ENCODE measurements at regions not wholly inside any gene's neighbourhood (a gene's known extent, or its start where the extent isn't known, plus 50 kb on each side); places are given as distances from the start of the nearest gene placed in this dataset.

- no peak for ATAC-seq (ENCODE audit: poor library complexity)
- intact Hi-C loops (cut with DNase I), result no loop called here
Observed at GRCh38 chr7:68671671-68672070, 926.6 kb upstream of the AUTS2 start.

GRCh38 chr7:68674826-68675225 lies 923.4 kb upstream of the AUTS2 start:
- DNase-seq (no peak), ATAC-seq (ENCODE audit: poor library complexity) (no peak)
- intact Hi-C loops (cut with DNase I), result no loop called here

More at GRCh38 chr7:68671671-68672070, 926.6 kb upstream of the AUTS2 start:
- no peak for DNase-seq

- no peak for DNase-seq
- intact Hi-C loops (cut with DNase I), result no loop called here
Observed at GRCh38 chr7:68676813-68677535, 921.3 kb upstream of the AUTS2 start.

GRCh38 chr7:68678196-68678595 lies 920.1 kb upstream of the AUTS2 start:
- ATAC-seq (ENCODE audit: poor library complexity) (no peak), DNase-seq (no peak)
- intact Hi-C loops (cut with DNase I), result no loop called here

More at GRCh38 chr7:68676813-68677535, 921.3 kb upstream of the AUTS2 start:
- ATAC-seq (ENCODE audit: poor library complexity), result peak; percentile 38

GRCh38 chr7:68679459-68680234 lies 918.6 kb upstream of the AUTS2 start:
- intact Hi-C loops (cut with DNase I), result no loop called here
- DNase-seq (no peak), ATAC-seq (ENCODE audit: poor library complexity) (no peak)

GRCh38 chr7:68680235-68680872 lies 917.9 kb upstream of the AUTS2 start:
- intact Hi-C loops (cut with DNase I), result no loop called here
- DNase-seq (no peak), ATAC-seq (ENCODE audit: poor library complexity) (no peak)

- ATAC-seq (ENCODE audit: poor library complexity) (no peak), DNase-seq (no peak)
- intact Hi-C loops (cut with DNase I), result no loop called here
Observed at GRCh38 chr7:68682910-68683309, 915.4 kb upstream of the AUTS2 start.

GRCh38 chr7:68684246-68684839 lies 913.9 kb upstream of the AUTS2 start:
- DNase-seq, result no peak
- no peak for ATAC-seq (ENCODE audit: poor library complexity)
- intact Hi-C loops (cut with DNase I), result no loop called here

GRCh38 chr7:68684996-68685395 lies 913.3 kb upstream of the AUTS2 start:
- no peak for DNase-seq
- intact Hi-C loops (cut with DNase I), result no loop called here
- ATAC-seq (ENCODE audit: poor library complexity), result no peak

- DNase-seq (no peak), ATAC-seq (ENCODE audit: poor library complexity) (no peak)
- intact Hi-C loops (cut with DNase I), result no loop called here
Observed at GRCh38 chr7:68688416-68689086, 909.7 kb upstream of the AUTS2 start.

GRCh38 chr7:68689087-68689433 lies 909.2 kb upstream of the AUTS2 start:
- intact Hi-C loops (cut with DNase I), result no loop called here
- ATAC-seq (ENCODE audit: poor library complexity) (no peak), DNase-seq (no peak)

GRCh38 chr7:68691261-68692216 lies 906.7 kb upstream of the AUTS2 start:
- DNase-seq (no peak), ATAC-seq (ENCODE audit: poor library complexity) (no peak)
- intact Hi-C loops (cut with DNase I), result no loop called here

GRCh38 chr7:68692511-68692910 lies 905.8 kb upstream of the AUTS2 start:
- intact Hi-C loops (cut with DNase I), result no loop called here
- ATAC-seq (ENCODE audit: poor library complexity) (no peak), DNase-seq (no peak)

- ATAC-seq (ENCODE audit: poor library complexity), result no peak
- intact Hi-C loops (cut with DNase I), result no loop called here
- no peak for DNase-seq
Observed at GRCh38 chr7:68694656-68695055, 903.6 kb upstream of the AUTS2 start.

- intact Hi-C loops (cut with DNase I), result no loop called here
- ATAC-seq (ENCODE audit: poor library complexity), result no peak
- no peak for DNase-seq
Observed at GRCh38 chr7:68697796-68698280, 900.4 kb upstream of the AUTS2 start.

GRCh38 chr7:68699090-68699711 lies 899.1 kb upstream of the AUTS2 start:
- no peak for DNase-seq
- intact Hi-C loops (cut with DNase I), result no loop called here
- no peak for ATAC-seq (ENCODE audit: poor library complexity)

- ATAC-seq (ENCODE audit: poor library complexity) (no peak), DNase-seq (no peak)
- intact Hi-C loops (cut with DNase I), result no loop called here
Observed at GRCh38 chr7:68700414-68700813, 897.9 kb upstream of the AUTS2 start.

Measured in Right ventricle myocardium superior (tissue), 1 donor.